ENCODE measurements at regions not wholly inside any gene's neighbourhood (a gene's known extent, or its start where the extent isn't known, plus 50 kb on each side); places are given as distances from the start of the nearest gene placed in this dataset.

DNA sequence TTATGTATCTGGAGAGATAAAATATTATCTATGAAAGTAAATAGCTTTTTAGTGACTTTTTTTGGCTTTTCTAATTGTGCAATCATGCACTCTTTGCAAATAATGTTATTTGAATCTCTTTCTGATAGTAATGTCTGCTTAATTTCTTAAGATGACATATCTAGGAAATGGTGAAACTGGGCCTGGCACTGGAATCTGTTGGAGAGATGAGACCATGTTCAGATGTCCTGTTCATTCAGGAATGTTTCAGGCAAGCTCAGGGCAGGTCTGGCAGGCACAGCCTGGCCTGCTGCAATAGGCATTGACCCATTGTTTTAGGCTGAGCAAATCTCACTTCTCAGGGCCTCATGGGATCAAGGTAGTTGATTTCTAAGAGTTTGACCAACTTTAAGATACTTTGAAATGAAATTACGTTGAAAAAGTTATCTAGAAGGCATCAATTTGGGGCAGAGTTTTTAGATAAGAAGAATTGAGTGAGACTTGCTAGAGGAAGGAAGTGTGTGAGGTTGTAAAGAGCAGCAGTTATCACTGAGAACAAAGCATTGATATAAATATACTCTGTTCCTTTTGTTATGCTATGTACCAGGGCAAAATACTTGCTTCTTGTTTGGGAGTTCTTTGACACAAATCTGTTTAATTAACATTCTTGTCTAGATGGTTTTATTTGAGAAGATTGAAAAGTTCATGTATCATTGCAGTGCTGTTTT is 133.0 kb upstream of the LEF1 start:
- ATAC-seq (no peak), DNase-seq (no peak)
- Histone ChIP-seq H3K9me3 (ENCODE audit: control insufficient read depth, insufficient read depth, low read length) (no peaks in the 10 kb centered on the region), H3K4me3 (ENCODE audit: low read length) (no peak overlapping the region), H3K4me1 (ENCODE audit: control insufficient read depth, insufficient read depth, low read length) (no peaks in the 10 kb centered on the region), H3K27me3 (ENCODE audit: control insufficient read depth, insufficient read depth, low read length) (no peaks in the 10 kb centered on the region), H3K36me3 (ENCODE audit: control insufficient read depth, insufficient read depth, low read length) (no peaks in the 10 kb centered on the region), H3K27ac (ENCODE audit: low read length) (no peak overlapping the region)
- Mint-ChIP-seq H3K27me3 (ENCODE audit: low read depth in 2 of 2) (peaks cover 0 to 14% of the 10 kb centered on the region in 2 donors), H3K4me1 (no peaks in the 10 kb centered on the region), H3K4me3 (no peak overlapping the region), H3K27ac (no peak overlapping the region), H3K36me3 (no peaks in the 10 kb centered on the region), H3K9me3 (no peaks in the 10 kb centered on the region)
- intact Hi-C loops (cut with micrococcal nuclease): no loop called here
- TF ChIP-seq CTCF (IDR thresholded peaks at IDR 0.05): no peak
- WGBS (ENCODE audit: insufficient coverage): 0% methylated on average over 1 of the region's 1 CpG

GRCh38 chr4:108297605-108298004 is 128.9 kb upstream of the LEF1 start:
- no peaks in the 10 kb centered on the region for H3K36me3 ChIP-seq (ENCODE audit: control insufficient read depth, insufficient read depth, low read length)

DNA sequence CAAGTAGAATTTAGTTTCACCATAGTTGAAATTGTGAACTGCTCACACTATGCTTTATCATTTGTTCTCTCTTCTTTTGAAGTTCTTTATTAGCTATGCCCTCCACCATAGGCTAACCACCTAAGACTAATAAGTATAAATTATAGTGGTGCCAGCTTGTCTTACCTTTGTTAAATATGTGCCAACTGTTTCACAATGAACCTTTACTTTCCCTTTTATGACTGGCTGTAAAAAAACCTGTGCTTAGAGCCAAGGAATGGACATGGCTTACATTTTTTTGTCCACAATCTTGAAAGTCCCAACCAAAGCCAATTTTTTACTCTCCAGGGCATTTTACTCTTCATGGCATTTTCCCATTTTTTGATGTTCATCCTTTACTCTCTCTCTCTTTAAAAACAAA is 123.5 kb upstream of the LEF1 start:
- Mint-ChIP-seq H3K27me3 (ENCODE audit: low read depth in 2 of 2) (peaks cover 7 to 44% of the 10 kb centered on the region in 2 donors), H3K4me1 (no peaks in the 10 kb centered on the region), H3K4me3 (no peak overlapping the region), H3K36me3 (no peaks in the 10 kb centered on the region), H3K9me3 (no peaks in the 10 kb centered on the region), H3K27ac (no peak overlapping the region)
- no peaks in the 10 kb centered on the region for H3K36me3 ChIP-seq (ENCODE audit: control insufficient read depth, insufficient read depth, low read length)
- H3K4me1 ChIP-seq (ENCODE audit: control insufficient read depth, insufficient read depth, low read length): no peaks in the 10 kb centered on the region
- ATAC-seq: no peak
- H3K9me3 ChIP-seq (ENCODE audit: control insufficient read depth, insufficient read depth, low read length): no peaks in the 10 kb centered on the region
- no peak for DNase-seq
- H3K27me3 ChIP-seq (ENCODE audit: control insufficient read depth, insufficient read depth, low read length): peaks cover 4% of the 10 kb centered on the region
- TF ChIP-seq CTCF (IDR thresholded peaks at IDR 0.05): no peak
- intact Hi-C loops (cut with micrococcal nuclease): no loop called here
- H3K4me3 ChIP-seq (ENCODE audit: low read length): no peak overlapping the region
- no peak overlapping the region for H3K27ac ChIP-seq (ENCODE audit: low read length)

More at GRCh38 chr4:108297605-108298004, 128.9 kb upstream of the LEF1 start:
- intact Hi-C loops (cut with micrococcal nuclease): no loop called here
- H3K27ac ChIP-seq (ENCODE audit: low read length): no peak overlapping the region
- H3K4me3 ChIP-seq (ENCODE audit: low read length): no peak overlapping the region
- no peaks in the 10 kb centered on the region for H3K9me3 ChIP-seq (ENCODE audit: control insufficient read depth, insufficient read depth, low read length)
- TF ChIP-seq CTCF (IDR thresholded peaks at IDR 0.05): no peak
- peaks cover 13 to 25% of the 10 kb centered on the region in 2 donors for H3K27me3 Mint-ChIP-seq (ENCODE audit: low read depth in 2 of 2)
- H3K4me1 ChIP-seq (ENCODE audit: control insufficient read depth, insufficient read depth, low read length): no peaks in the 10 kb centered on the region
- no peak overlapping the region for H3K27ac Mint-ChIP-seq
- no peak overlapping the region for H3K4me3 Mint-ChIP-seq
- 86% methylated on average over 1 of the region's 2 CpGs for WGBS (ENCODE audit: insufficient coverage)
- H3K36me3 Mint-ChIP-seq: no peaks in the 10 kb centered on the region
- peaks cover 4% of the 10 kb centered on the region for H3K27me3 ChIP-seq (ENCODE audit: control insufficient read depth, insufficient read depth, low read length)
- ATAC-seq (no peak), DNase-seq (no peak)
- H3K4me1 Mint-ChIP-seq: no peaks in the 10 kb centered on the region
- no peaks in the 10 kb centered on the region for H3K9me3 Mint-ChIP-seq

GRCh38 chr4:108291137-108291536 is 122.4 kb upstream of the LEF1 start:
- H3K4me1 Mint-ChIP-seq: no peaks in the 10 kb centered on the region
- Histone ChIP-seq H3K27ac (ENCODE audit: low read length) (no peak overlapping the region), H3K4me1 (ENCODE audit: control insufficient read depth, insufficient read depth, low read length) (no peaks in the 10 kb centered on the region), H3K27me3 (ENCODE audit: control insufficient read depth, insufficient read depth, low read length) (peaks cover 4% of the 10 kb centered on the region), H3K9me3 (ENCODE audit: control insufficient read depth, insufficient read depth, low read length) (no peaks in the 10 kb centered on the region), H3K36me3 (ENCODE audit: control insufficient read depth, insufficient read depth, low read length) (no peaks in the 10 kb centered on the region), H3K4me3 (ENCODE audit: low read length) (no peak overlapping the region)
- H3K36me3 Mint-ChIP-seq: no peaks in the 10 kb centered on the region
- no peak for ATAC-seq
- intact Hi-C loops (cut with micrococcal nuclease): no loop called here
- peaks cover 7 to 43% of the 10 kb centered on the region in 2 donors for H3K27me3 Mint-ChIP-seq (ENCODE audit: low read depth in 2 of 2)
- H3K9me3 Mint-ChIP-seq: no peaks in the 10 kb centered on the region
- no peak for DNase-seq
- TF ChIP-seq CTCF (IDR thresholded peaks at IDR 0.05): no peak
- no peak overlapping the region for H3K27ac Mint-ChIP-seq
- H3K4me3 Mint-ChIP-seq: no peak overlapping the region
- WGBS (ENCODE audit: insufficient coverage): 100% methylated on average over 2 of the region's 2 CpGs
